Kidney epithelial cell (primary cell): ENCODE measurements at regions not wholly inside any gene's neighbourhood (a gene's known extent, or its start where the extent isn't known, plus 50 kb on each side); places are given as distances from the start of the nearest gene placed in this dataset.

Experiments
- DNase-seq: peaks from one replicate; pipeline ENCODE4 v3.0.0-alpha.2; 2010; ENCODE audit warnings: low read depth
- H3K27me3 ChIP-seq: 2 replicates; pipeline ENCODE4 v1.6.0; 2011; ENCODE audit warnings: low read length; ENCODE audit not compliant: control insufficient read depth, insufficient read depth
- H3K36me3 ChIP-seq: 2 replicates; pipeline ENCODE4 v1.5.1; 2011; ENCODE audit warnings: low read length; ENCODE audit not compliant: control insufficient read depth, insufficient read depth
- H3K4me3 ChIP-seq: 2 replicates; pipeline ENCODE4 v1.5.1; 2011; ENCODE audit warnings: low read depth, mild to moderate bottlenecking, control low read depth, low read length
- TF ChIP-seq, protein P1 (sequence below): IDR thresholded peaks from 2 replicates; pipeline ENCODE4 v1.5.1; 2011; ENCODE audit warnings: mild to moderate bottlenecking, moderate library complexity, low read length, control low read depth, inconsistent platforms; ENCODE audit not compliant: insufficient read depth, poor library complexity, severe bottlenecking

DNA sequence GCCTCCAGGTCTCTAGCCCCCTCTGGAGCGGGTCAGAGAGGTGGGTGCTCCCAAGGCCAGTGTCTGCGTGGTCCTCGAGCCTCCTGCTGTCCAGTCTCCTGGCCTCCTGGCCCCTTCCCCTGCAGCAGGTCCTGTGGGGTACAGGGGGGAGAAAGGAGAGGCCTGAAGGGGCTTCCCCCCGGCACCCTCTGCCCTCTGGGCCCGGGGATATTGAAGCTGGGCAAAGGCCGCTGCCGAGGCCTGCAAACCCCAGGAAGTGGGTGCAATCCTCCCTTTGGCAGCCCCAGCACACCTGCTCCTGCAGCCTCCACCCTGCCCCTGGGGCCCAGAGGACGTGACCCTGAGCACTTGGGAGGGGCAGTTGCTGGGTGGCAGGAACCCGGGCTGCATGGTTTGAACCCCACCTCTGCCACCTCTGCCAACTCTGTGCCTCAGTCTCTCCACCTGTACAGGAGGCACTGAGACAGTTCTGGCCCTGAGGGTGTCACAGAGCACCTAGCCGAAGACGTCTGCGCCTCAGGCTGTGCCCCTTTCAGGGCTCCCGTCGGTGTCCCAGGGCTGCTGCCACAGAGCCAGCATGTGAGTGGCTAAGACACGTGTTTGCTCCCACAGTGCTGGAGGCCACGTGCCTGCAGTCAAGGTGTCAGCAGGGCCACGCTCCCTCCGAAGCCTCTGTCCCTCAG lies 59.1 kb upstream of the INPP5A start:
- TF ChIP-seq, protein P1, sequence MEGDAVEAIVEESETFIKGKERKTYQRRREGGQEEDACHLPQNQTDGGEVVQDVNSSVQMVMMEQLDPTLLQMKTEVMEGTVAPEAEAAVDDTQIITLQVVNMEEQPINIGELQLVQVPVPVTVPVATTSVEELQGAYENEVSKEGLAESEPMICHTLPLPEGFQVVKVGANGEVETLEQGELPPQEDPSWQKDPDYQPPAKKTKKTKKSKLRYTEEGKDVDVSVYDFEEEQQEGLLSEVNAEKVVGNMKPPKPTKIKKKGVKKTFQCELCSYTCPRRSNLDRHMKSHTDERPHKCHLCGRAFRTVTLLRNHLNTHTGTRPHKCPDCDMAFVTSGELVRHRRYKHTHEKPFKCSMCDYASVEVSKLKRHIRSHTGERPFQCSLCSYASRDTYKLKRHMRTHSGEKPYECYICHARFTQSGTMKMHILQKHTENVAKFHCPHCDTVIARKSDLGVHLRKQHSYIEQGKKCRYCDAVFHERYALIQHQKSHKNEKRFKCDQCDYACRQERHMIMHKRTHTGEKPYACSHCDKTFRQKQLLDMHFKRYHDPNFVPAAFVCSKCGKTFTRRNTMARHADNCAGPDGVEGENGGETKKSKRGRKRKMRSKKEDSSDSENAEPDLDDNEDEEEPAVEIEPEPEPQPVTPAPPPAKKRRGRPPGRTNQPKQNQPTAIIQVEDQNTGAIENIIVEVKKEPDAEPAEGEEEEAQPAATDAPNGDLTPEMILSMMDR, result no peak
- Histone ChIP-seq H3K27me3 (peaks cover 5% of the 10 kb centered on the region), H3K36me3 (no peaks in the 10 kb centered on the region)

DNA sequence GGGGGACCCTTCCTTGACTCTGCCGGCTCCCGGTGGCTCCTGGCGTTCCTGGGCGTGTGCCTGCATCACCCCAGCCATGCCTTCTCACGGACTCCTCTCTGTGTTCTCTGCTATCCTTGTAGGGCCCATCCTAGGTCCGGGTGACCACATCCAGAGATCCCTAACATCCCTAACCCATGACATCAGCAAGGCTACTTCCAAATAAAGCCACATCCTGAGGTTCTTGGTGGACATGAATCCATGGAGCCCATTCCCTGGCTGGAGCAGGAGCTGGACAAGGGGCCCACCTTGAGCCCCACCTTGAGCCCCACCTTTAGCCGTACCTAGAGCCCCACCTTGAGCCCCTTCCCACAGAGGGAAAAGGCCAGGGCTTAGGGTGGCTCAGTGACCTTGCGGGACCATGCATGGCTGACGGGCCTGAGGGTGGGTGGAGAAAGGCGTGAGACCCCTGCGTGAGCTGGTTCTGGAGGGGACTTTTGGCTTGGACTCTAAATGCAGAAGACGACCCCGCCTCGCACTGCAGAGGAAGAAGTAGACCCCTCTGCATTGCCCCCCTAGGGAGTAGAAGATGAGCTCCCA lies 58.5 kb upstream of the INPP5A start:
- peaks cover 5% of the 10 kb centered on the region for H3K27me3 ChIP-seq
- TF ChIP-seq, protein P1, result no peak

More for the DNA sequence above, 59.1 kb upstream of the INPP5A start:
- no peak overlapping the region for H3K4me3 ChIP-seq
- no peak for DNase-seq

DNA sequence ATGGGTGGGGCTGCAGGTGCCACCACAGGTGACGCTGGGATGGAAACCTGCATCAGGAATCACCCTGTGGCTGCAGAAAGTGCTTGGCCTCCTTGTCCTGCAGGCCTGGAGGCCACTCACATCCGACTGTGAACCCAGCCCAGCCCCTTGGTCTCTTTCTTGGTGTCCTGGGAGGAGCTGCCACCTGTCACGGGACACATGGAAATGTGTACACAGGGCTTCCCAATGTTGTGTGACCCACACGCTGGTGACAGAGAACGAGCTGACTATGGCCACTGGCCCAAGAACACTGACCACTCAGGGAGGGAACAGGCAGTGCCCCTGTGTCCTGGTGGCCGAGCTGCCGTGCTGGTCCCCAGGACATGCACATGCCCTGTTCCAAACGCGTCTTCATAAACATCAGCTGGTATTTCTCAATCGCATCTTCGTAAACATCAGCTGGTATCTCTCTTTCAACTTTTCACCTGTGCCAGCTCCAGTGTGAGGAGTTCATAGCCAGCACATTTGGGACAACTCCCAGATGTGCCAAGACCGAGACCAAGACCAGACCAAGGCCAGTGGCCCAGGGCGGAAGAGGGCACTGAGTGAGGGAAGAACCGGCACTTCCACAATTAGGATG lies 57.9 kb upstream of the INPP5A start:
- H3K36me3 ChIP-seq, result no peaks in the 10 kb centered on the region

More for the DNA sequence above, 58.5 kb upstream of the INPP5A start:
- no peak overlapping the region for H3K4me3 ChIP-seq
- no peak for DNase-seq
- no peaks in the 10 kb centered on the region for H3K36me3 ChIP-seq

DNA sequence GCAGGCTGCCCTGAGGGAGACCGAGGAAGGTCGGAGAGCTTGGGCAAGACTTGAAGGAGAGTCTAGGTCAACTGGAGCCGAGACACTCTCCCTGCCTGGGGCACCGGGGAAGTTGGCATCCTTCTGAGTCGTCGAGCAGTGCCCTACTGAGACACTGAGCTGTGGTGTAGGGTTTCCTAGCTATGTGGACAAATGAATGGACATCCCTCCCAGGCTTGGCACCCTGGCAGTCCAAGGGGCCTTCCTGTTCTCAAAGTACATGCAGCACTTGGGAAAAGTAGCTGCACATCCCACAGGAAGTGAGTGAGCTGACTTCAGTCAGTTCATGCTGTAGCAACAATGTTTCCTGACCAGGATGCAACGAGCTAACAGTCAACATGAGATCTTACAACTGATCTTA lies 57.2 kb upstream of the INPP5A start:
- no peak for DNase-seq
- no peak overlapping the region for H3K4me3 ChIP-seq
- no peaks in the 10 kb centered on the region for H3K36me3 ChIP-seq
- TF ChIP-seq, protein P1, result no peak
- peaks cover 5% of the 10 kb centered on the region for H3K27me3 ChIP-seq

More for the DNA sequence above, 57.9 kb upstream of the INPP5A start:
- TF ChIP-seq, protein P1, result no peak
- Histone ChIP-seq H3K27me3 (peaks cover 5% of the 10 kb centered on the region), H3K4me3 (no peak overlapping the region)
- no peak for DNase-seq

DNA sequence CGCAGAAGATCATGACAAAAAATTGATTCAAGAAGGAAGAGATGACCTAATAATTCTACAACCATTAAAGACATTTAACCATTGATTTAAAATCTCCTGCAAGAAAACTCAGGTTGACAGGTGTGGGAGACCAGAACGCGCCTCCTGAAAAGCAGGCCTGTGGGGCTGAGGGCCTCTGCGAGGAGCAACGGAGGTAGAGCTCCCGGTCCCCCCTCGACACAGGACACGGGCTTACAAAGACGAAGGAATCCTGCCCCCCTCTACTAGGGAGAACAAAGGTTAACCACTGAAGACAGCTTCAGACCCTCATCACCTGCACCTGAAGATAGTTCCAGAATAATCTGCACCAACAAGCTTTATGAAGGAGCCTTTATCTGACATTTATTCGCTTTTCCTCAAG lies 55.9 kb upstream of the INPP5A start:
- H3K27me3 ChIP-seq, result peaks cover 3% of the 10 kb centered on the region
- H3K36me3 ChIP-seq, result no peaks in the 10 kb centered on the region
- no peak overlapping the region for H3K4me3 ChIP-seq
- no peak for DNase-seq
- TF ChIP-seq, protein P1, result no peak
